ENCODE measurements at regions not wholly inside any gene's neighbourhood (a gene's known extent, or its start where the extent isn't known, plus 50 kb on each side); places are given as distances from the start of the nearest gene placed in this dataset.

- in situ Hi-C loops (cut with MboI), result no loop called here
- H3K36me3 ChIP-seq (ENCODE audit: control insufficient read depth in 2 of 2, insufficient read depth in 2 of 2, low read length in 1 of 2), result no peaks in the 10 kb centered on the region
- peaks cover 11% of the 10 kb centered on the region in 2 experiments for H3K27me3 ChIP-seq (replicated peaks in 1 of 2; ENCODE audit: control insufficient read depth in 2 of 2, insufficient read depth in 2 of 2, low read length in 1 of 2)
- intact Hi-C loops (cut with micrococcal nuclease; ENCODE audit: unreplicated experiment), result no loop called here
- ChIA-PET RAD21 (ENCODE audit: unreplicated experiment) (no interaction called here), POLR2A (no interaction called here), SMC1A (ENCODE audit: uncharacterized antibody, unreplicated experiment) (interaction anchor here (0.6 kb wide), 1 partner anchor 10 kb away, joined by 3 read pairs; no protein-coding TSS in a partner anchor), CTCF (no interaction called here)
- H3K9ac ChIP-seq (ENCODE audit: control insufficient read depth, insufficient read depth, low read length), result no peak overlapping the region
- no peak overlapping the region for H3K4me2 ChIP-seq (ENCODE audit: control insufficient read depth, insufficient read depth)
- ATAC-seq (no peak), FAIRE-seq (no peak), DNase-seq (ENCODE audit: low read depth, low spot score) (no peak)
- H3K4me1 ChIP-seq (ENCODE audit: control insufficient read depth, insufficient read depth, low read length), result no peaks in the 10 kb centered on the region
- no peak overlapping the region for H3K4me3 ChIP-seq
- BruUV-seq (replicated peaks), result no TSS peak
- no peak overlapping the region for H3K27ac ChIP-seq (ENCODE audit: control insufficient read depth, insufficient read depth)
- H3K9me3 ChIP-seq (replicated peaks; ENCODE audit: control insufficient read depth, insufficient read depth, low read length), result no peaks in the 10 kb centered on the region; the same call in 2 of the 3 replicates
- WGBS (ENCODE audit: insufficient coverage, insufficient replicate concordance, low lambda C conversion rate, missing lambda C conversion rate), result 13% methylated on average over 9 of the region's 9 CpGs
- no peaks in the 10 kb centered on the region for H4K20me1 ChIP-seq (ENCODE audit: control insufficient read depth, insufficient read depth)
- H3K79me2 ChIP-seq (ENCODE audit: control insufficient read depth, insufficient read depth, low read length), result no peaks in the 10 kb centered on the region
- H2AFZ ChIP-seq (ENCODE audit: control insufficient read depth, low read depth, low read length), result no peak overlapping the region
- TF ChIP-seq ZBTB4 (CRISPR knock-in tag; IDR thresholded peaks at IDR 0.05), result no peak
- no peak for TF ChIP-seq ZBTB11 (CRISPR knock-in tag; IDR thresholded peaks at IDR 0.05)
- no peak for TF ChIP-seq SP1 (IDR thresholded peaks at IDR 0.05; ENCODE audit: low read depth, low read length)
- TF ChIP-seq, protein P1, sequence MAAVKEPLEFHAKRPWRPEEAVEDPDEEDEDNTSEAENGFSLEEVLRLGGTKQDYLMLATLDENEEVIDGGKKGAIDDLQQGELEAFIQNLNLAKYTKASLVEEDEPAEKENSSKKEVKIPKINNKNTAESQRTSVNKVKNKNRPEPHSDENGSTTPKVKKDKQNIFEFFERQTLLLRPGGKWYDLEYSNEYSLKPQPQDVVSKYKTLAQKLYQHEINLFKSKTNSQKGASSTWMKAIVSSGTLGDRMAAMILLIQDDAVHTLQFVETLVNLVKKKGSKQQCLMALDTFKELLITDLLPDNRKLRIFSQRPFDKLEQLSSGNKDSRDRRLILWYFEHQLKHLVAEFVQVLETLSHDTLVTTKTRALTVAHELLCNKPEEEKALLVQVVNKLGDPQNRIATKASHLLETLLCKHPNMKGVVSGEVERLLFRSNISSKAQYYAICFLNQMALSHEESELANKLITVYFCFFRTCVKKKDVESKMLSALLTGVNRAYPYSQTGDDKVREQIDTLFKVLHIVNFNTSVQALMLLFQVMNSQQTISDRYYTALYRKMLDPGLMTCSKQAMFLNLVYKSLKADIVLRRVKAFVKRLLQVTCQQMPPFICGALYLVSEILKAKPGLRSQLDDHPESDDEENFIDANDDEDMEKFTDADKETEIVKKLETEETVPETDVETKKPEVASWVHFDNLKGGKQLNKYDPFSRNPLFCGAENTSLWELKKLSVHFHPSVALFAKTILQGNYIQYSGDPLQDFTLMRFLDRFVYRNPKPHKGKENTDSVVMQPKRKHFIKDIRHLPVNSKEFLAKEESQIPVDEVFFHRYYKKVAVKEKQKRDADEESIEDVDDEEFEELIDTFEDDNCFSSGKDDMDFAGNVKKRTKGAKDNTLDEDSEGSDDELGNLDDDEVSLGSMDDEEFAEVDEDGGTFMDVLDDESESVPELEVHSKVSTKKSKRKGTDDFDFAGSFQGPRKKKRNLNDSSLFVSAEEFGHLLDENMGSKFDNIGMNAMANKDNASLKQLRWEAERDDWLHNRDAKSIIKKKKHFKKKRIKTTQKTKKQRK (IDR thresholded peaks at IDR 0.05; ENCODE audit: low read depth, low read length), result no peak
- TF ChIP-seq CBFB (IDR thresholded peaks at IDR 0.05; ENCODE audit: low read depth), result no peak
- TF ChIP-seq, protein P2, sequence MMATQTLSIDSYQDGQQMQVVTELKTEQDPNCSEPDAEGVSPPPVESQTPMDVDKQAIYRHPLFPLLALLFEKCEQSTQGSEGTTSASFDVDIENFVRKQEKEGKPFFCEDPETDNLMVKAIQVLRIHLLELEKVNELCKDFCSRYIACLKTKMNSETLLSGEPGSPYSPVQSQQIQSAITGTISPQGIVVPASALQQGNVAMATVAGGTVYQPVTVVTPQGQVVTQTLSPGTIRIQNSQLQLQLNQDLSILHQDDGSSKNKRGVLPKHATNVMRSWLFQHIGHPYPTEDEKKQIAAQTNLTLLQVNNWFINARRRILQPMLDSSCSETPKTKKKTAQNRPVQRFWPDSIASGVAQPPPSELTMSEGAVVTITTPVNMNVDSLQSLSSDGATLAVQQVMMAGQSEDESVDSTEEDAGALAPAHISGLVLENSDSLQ (IDR thresholded peaks at IDR 0.05), result no peak
- TF ChIP-seq CREM (IDR thresholded peaks at IDR 0.05; ENCODE audit: low read depth), result no peak
- TF ChIP-seq, protein P3, sequence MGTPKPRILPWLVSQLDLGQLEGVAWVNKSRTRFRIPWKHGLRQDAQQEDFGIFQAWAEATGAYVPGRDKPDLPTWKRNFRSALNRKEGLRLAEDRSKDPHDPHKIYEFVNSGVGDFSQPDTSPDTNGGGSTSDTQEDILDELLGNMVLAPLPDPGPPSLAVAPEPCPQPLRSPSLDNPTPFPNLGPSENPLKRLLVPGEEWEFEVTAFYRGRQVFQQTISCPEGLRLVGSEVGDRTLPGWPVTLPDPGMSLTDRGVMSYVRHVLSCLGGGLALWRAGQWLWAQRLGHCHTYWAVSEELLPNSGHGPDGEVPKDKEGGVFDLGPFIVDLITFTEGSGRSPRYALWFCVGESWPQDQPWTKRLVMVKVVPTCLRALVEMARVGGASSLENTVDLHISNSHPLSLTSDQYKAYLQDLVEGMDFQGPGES (IDR thresholded peaks at IDR 0.05), result no peak
- no peak for TF ChIP-seq MEF2A (IDR thresholded peaks at IDR 0.05; ENCODE audit: insufficient read depth, low read depth, low read length)
- TF ChIP-seq RAD51 (IDR thresholded peaks at IDR 0.05), result no peak
- TF ChIP-seq JUND (IDR thresholded peaks at IDR 0.05; ENCODE audit: low read depth, low read length), result no peak
- no peak for TF ChIP-seq TAF1 (IDR thresholded peaks at IDR 0.05; ENCODE audit: borderline replicate concordance, low read depth, low read length)
These were observed 106.8 kb downstream of the UCHL1 start for GRCh38 chr4:41363384-41363981.
